GM12891 (cell line): ENCODE measurements at regions not wholly inside any gene's neighbourhood (a gene's known extent, or its start where the extent isn't known, plus 50 kb on each side); places are given as distances from the start of the nearest gene placed in this dataset.

Experiments
- DNase-seq: peaks from one replicate; pipeline ENCODE4 v3.0.0; 2011; ENCODE audit warnings: low spot score; ENCODE audit not compliant: insufficient read length
- FAIRE-seq: peaks from 2 replicates; lab custom pipeline; 2011; peaks lifted over from hg19 to GRCh38; lab: Jason Lieb, UNC
- PAX5 ChIP-seq: IDR thresholded peaks from 2 replicates; pipeline ENCODE4 v1.6.1; 2011; ENCODE audit warnings: low read length, moderate library complexity, mild to moderate bottlenecking; ENCODE audit not compliant: insufficient read depth, severe bottlenecking
- POLR2A ChIP-seq: IDR thresholded peaks from 2 replicates; pipeline ENCODE4 v1.6.1; 2011; ENCODE audit warnings: low read depth, low read length, control low read depth
- POLR2AphosphoS5 ChIP-seq: IDR thresholded peaks from 2 replicates; pipeline ENCODE4 v1.6.1; 2011; ENCODE audit warnings: low read depth, low read length, control low read depth
- POU2F2 ChIP-seq: IDR thresholded peaks from 2 replicates; pipeline ENCODE4 v1.6.1; 2011; ENCODE audit warnings: low read depth, mild to moderate bottlenecking, control low read depth, low read length, moderate library complexity
- SPI1 ChIP-seq: IDR thresholded peaks from 2 replicates; pipeline ENCODE4 v1.6.1; 2011; ENCODE audit warnings: low read depth, low read length, control low read depth
- TAF1 ChIP-seq: IDR thresholded peaks from 2 replicates; pipeline ENCODE4 v1.6.1; 2011; ENCODE audit warnings: low read depth, low read length, control low read depth

GRCh38 chr2:82279367-82279766 is 1974.8 kb upstream of the LRRTM1 start:
- TF ChIP-seq TAF1: no peak
- TF ChIP-seq POU2F2: no peak
- TF ChIP-seq PAX5: no peak
- TF ChIP-seq SPI1: no peak
- TF ChIP-seq POLR2AphosphoS5: no peak
- no peak for TF ChIP-seq POLR2A
- DNase-seq (no peak), FAIRE-seq (no peak)

DNA sequence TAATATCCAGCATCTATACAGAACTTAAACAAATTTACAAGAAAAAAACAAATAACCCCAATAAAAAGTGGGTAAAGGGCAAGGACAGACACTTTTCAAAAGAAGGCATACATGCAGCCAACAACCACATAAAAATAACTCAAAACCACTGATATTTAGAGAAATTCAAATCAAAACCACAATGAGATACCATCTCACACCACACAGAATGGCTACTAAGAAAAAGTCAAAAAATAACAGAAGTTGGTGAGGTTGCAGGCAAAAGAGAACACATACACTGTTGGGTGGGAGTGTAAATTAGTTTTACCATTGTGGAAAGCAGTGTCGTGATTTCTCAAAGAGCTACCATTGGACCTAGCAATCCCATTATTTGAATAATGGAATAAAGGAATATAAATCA is 1973.9 kb upstream of the LRRTM1 start:
- TF ChIP-seq POU2F2 (no peak), PAX5 (no peak)
- no peak for FAIRE-seq
- no peak for DNase-seq

DNA sequence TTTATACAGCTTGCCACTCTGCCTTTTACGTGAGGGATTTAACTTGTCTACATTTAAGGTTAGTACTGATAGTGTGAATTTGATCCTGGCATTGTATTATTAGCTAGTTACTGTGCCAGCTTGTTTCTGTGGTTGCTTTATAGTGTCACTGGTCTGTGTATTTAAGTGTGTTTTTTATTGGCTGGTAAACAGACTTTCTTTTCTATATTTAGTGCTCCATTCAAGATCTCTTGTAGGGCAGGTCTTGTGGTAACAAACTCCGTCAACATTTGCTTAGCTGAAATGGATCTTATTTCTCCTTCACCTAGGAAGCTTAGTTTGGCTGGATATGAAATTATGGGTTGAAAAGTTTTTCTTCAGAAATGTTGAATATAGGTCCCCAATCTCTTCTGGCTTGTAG is 1971.0 kb upstream of the LRRTM1 start:
- TF ChIP-seq TAF1 (no peak), POLR2A (no peak), POLR2AphosphoS5 (no peak), SPI1 (no peak), PAX5 (no peak), POU2F2 (no peak)
- FAIRE-seq: no peak
- DNase-seq: no peak

DNA sequence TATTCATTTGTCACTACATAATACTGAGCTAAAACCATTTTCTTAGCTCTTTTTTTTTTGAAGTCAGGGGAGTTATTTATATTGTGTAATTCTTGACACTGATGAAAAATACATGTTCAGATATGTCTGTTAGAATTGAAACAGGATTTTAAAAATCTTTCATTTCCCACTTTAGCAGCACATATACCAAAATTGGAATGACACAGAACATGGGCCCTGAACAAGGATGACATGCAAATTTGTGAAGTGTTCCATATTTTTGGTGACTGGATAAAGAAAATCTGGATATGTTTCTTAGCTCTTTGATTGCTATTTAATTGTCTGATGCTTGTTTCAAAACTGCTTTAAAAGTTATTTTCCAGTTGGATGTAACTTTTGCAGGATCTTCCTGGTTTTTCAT is 1963.9 kb upstream of the LRRTM1 start:
- DNase-seq: no peak
- FAIRE-seq: no peak
- TF ChIP-seq PAX5: no peak
- no peak for TF ChIP-seq TAF1
- TF ChIP-seq POLR2A: no peak
- no peak for TF ChIP-seq POLR2AphosphoS5
- TF ChIP-seq POU2F2: no peak
- no peak for TF ChIP-seq SPI1

GRCh38 chr2:82260521-82260920 is 1956.0 kb upstream of the LRRTM1 start:
- no peak for TF ChIP-seq POLR2AphosphoS5
- no peak for TF ChIP-seq POLR2A
- FAIRE-seq (no peak), DNase-seq (no peak)

DNA sequence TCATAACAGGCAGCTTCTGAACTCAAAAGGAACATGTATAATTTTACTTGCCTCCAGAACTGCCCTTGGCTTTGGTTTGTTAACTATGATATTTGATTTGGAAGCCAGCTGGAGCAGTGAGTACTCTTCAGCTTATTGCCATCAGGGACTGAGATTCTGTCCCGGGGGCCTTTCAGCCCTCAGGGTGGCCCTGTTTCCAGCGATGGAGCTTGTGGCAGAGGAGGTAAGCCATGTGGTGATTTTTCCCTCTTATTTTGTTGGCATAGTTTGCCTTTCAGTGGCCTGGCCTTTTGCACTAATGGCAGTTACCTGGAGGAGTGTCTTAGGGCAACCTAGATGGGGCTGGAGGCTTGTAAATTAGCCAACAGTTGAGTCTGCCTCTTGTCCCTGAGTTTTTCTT is 1955.0 kb upstream of the LRRTM1 start:
- no peak for TF ChIP-seq PAX5
- TF ChIP-seq TAF1: no peak
- no peak for TF ChIP-seq POLR2AphosphoS5
- no peak for TF ChIP-seq POU2F2
- TF ChIP-seq POLR2A: no peak
- TF ChIP-seq SPI1: no peak
- FAIRE-seq (no peak), DNase-seq (no peak)

DNA sequence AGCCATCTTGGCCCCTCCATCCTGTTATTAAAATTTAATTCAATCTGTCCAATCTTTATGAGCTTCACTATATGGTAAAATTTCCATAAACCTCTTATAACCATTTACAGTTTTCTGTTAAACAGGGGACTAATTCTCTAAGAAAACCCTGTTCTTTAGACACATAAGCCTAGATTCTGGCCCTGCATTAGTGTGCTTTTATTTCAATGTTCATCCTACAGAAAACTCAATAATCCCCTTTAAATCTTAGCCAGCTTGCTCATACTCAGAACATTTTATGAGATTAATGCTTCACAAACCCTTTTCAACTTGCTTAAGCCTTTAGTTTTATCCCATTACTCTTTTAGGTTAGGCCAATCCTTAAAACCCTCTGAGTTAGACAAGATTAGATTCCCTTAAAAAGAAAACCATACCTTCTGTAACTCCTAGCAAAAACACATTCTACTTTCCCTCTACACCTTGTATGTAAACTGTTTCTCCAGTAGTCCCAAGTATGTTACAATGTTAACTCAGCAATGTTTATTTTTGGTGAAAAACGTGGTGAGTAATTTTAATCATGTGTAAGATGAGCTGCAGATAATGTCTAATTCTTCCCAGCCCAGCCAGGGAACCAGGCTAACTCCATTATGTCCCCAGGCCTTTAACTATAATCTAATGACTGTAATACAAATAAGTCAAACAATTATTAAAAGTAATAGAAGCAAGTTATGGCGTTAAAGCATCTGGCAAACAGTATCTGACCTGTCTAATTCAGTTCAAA is 1953.4 kb upstream of the LRRTM1 start:
- DNase-seq (no peak), FAIRE-seq (no peak)

DNA sequence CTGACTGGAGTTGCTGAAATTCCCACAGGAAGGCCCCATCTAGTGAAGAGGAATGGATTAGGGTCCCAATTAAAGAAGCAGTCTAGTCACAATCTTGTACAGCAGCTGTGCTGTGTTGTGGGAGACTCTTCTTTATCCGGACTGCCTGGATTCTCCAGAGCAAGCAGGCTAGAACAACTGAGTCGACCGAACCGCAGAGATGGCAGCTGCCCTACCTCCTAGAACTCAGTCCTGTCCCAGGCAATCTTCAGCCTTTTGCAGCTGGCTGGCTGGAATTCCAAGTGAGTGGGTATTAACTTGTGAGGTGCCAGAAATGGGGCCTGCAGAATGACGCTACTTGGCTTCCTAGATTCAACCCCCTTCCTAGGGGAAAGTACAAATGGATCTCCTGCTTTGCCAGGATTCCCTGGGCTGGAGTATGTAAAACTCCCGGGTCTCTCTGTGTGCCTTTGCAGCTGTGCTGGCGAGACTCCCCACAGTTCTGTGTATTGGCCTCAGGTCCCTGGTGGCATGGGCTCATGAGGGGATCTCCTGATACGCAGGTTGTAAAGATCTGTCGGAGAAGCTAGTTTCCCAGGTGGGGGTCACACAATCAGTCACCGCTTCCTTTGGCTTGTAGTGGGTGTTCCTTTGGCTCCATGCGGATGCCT is 1952.6 kb upstream of the LRRTM1 start:
- no peak for DNase-seq
- TF ChIP-seq SPI1 (no peak), POLR2A (no peak)
- no peak for FAIRE-seq

More for the DNA sequence above, 1953.4 kb upstream of the LRRTM1 start:
- TF ChIP-seq POLR2A (no peak), PAX5 (no peak), POLR2AphosphoS5 (no peak), SPI1 (no peak), TAF1 (no peak), POU2F2 (no peak)

DNA sequence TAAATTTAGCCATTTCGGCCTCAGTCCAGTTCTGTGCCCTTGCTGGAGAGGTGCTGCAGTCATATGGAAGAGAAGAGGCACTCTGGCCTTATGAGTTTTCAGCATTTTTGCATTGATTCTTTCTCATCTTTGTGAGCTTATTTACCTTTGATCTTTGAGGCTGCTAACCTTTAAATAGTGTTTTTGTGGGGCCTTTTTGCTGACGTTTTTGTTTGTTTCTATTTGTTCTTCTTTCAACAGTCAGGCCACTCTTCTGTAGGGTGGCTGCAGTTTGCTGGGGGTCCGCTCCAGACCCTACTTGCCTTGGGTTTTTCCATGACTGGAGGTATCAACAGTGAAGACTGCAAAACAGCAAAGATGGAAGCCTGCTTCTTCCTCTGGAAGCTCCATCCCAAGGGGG is 1951.7 kb upstream of the LRRTM1 start:
- no peak for DNase-seq
- TF ChIP-seq PAX5 (no peak), POLR2A (no peak), POU2F2 (no peak), TAF1 (no peak), POLR2AphosphoS5 (no peak), SPI1 (no peak)
- no peak for FAIRE-seq

DNA sequence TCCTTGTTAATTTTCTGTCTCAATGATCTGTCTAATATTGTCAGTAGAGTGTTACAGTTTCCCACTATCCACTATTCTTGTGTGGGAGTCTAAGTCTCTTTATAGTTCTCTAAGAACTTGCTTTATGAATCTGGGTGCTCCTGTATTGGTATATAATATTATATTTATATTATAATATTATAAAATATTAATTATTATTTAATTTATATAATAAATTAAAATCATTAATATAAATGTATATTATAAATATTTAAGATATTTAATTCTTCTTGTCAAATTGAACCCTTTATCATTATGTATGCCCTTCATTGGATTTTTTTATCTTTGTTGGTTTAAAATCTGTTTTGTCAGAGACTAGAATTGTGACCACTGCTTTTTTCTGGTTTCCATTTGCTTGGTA is 1950.2 kb upstream of the LRRTM1 start:
- FAIRE-seq: no peak
- TF ChIP-seq POU2F2: no peak
- TF ChIP-seq PAX5: no peak
- no peak for TF ChIP-seq POLR2A
- no peak for TF ChIP-seq POLR2AphosphoS5
- no peak for TF ChIP-seq TAF1
- no peak for TF ChIP-seq SPI1
- no peak for DNase-seq
